PC-3 (cell line): ENCODE measurements at regions not wholly inside any gene's neighbourhood (a gene's known extent, or its start where the extent isn't known, plus 50 kb on each side); places are given as distances from the start of the nearest gene placed in this dataset.

Experiments used
- CTCF ChIP-seq: fragments of 300-600 bp; sonication (generic); conservative IDR thresholded peaks from 2 replicates; pipeline ENCODE4 v1.5.1; 2017; ENCODE audit warnings: antibody characterized with exemption, low read depth, mild to moderate bottlenecking, low read length
- EZH2 ChIP-seq: fragments of 300-600 bp; sonication (generic); IDR thresholded peaks from one replicate; pipeline ENCODE4 v1.6.1; 2017; ENCODE audit warnings: antibody characterized with exemption, mild to moderate bottlenecking, low read length; ENCODE audit not compliant: unreplicated experiment

GRCh38 chr2:107364361-107364950 is 462.2 kb upstream of the RGPD4 start:
- TF ChIP-seq CTCF (no peak), EZH2 (no peak)
